SK-N-SH (cell line): ENCODE measurements at regions not wholly inside any gene's neighbourhood (a gene's known extent, or its start where the extent isn't known, plus 50 kb on each side); places are given as distances from the start of the nearest gene placed in this dataset.

Source experiments
- CTCF ChIA-PET: fragments of 300-600, 350-600 bp; formaldehyde crosslinking; extraction: SDS; loops from one replicate; lab custom pipeline; 2021; lab: Yijun Ruan, JAX
- POLR2A ChIA-PET: fragments of 350-600 bp; sonication (Branson Sonifier 250); formaldehyde crosslinking; extraction: SDS; loops from one replicate; lab custom pipeline; 2020; ENCODE audit warnings: antibody characterized with exemption, inconsistent platforms; lab: Yijun Ruan, JAX
- DNase-seq: peaks from one replicate; pipeline ENCODE4 v3.0.0; 2012
- H2AFZ ChIP-seq: fragments of 200-600 bp; sonication (generic); 2 replicates; pipeline ENCODE4 v1.8.1; 2016; ENCODE audit warnings: antibody characterized with exemption, mild to moderate bottlenecking, low read depth
- H3F3A ChIP-seq: fragments of 200-600 bp; sonication (generic); replicated peaks from 2 replicates; pipeline ENCODE3; 2016; ENCODE audit warnings: antibody characterized with exemption, mild to moderate bottlenecking; ENCODE audit not compliant: insufficient read depth
- H3K27ac ChIP-seq, 2 experiments: fragments of 200-500 bp in 1 of 2; fragments of 200-600 bp in 1 of 2; sonication (Bioruptor generic) in 1 of 2; sonication (generic), shearing (Covaris generic) in 1 of 2; 2 replicates each; pipeline versions ENCODE4 v1.5.1 to v1.6.1; 2014 to 2016; ENCODE audit warnings: low read depth in 2 of 2, inconsistent platforms in 1 of 2, low read length in 1 of 2, mild to moderate bottlenecking in 1 of 2, mixed read lengths in 1 of 2
- H3K27me3 ChIP-seq: fragments of 200-600 bp; sonication (generic), shearing (Covaris generic); 2 replicates; pipeline ENCODE4 v1.6.1; 2016; ENCODE audit warnings: mixed run types; ENCODE audit not compliant: insufficient read depth
- H3K36me3 ChIP-seq, 2 experiments: fragments of 200-500 bp in 1 of 2; fragments of 200-600 bp in 1 of 2; sonication (Bioruptor generic) in 1 of 2; sonication (generic) in 1 of 2; replicated peaks in 1 of 2; 2 replicates each; pipeline versions ENCODE3 to v1.5.1; 2014 to 2016; ENCODE audit warnings: low read length in 1 of 2, mild to moderate bottlenecking in 1 of 2; ENCODE audit not compliant: insufficient read depth in 2 of 2, control insufficient read depth in 1 of 2
- H3K4me1 ChIP-seq, 2 experiments: fragments of 200-500 bp in 1 of 2; fragments of 200-600 bp in 1 of 2; sonication (Bioruptor generic) in 1 of 2; sonication (generic), shearing (Covaris generic) in 1 of 2; 2 replicates each; pipeline versions ENCODE4 v1.5.1 to v1.6.1; 2014 to 2016; ENCODE audit warnings: low read depth in 1 of 2, low read length in 1 of 2, mixed run types in 1 of 2; ENCODE audit not compliant: insufficient read depth in 2 of 2, control insufficient read depth in 1 of 2
- H3K4me2 ChIP-seq: fragments of 200-600 bp; sonication (generic), shearing (Covaris generic); 2 replicates; pipeline ENCODE4 v1.6.1; 2017; ENCODE audit warnings: mixed run types
- H3K4me3 ChIP-seq, 2 experiments: fragments of 200-500 bp in 1 of 2; fragments of 200-600 bp in 1 of 2; sonication (Bioruptor generic) in 1 of 2; sonication (generic), shearing (Covaris generic) in 1 of 2; 2 replicates each; pipeline versions ENCODE4 v1.5.1 to v1.8.1; 2014 to 2016; ENCODE audit warnings: low read depth in 2 of 2, inconsistent platforms in 1 of 2, low read length in 1 of 2, mild to moderate bottlenecking in 1 of 2, mixed read lengths in 1 of 2, moderate library complexity in 1 of 2
- H3K79me2 ChIP-seq: fragments of 200-600 bp; sonication (generic); 2 replicates; pipeline ENCODE4 v1.8.1; 2017; ENCODE audit warnings: mild to moderate bottlenecking; ENCODE audit not compliant: insufficient read depth
- H3K9ac ChIP-seq: fragments of 200-600 bp; sonication (generic); 2 replicates; pipeline ENCODE4 v1.6.1; 2017; ENCODE audit warnings: mixed run types
- H3K9me2 ChIP-seq: fragments of 200-600 bp; sonication (generic); 2 replicates; pipeline ENCODE4 v1.6.1; 2017; ENCODE audit warnings: mixed run types
- H3K9me3 ChIP-seq: fragments of 200-600 bp; sonication (generic); 2 replicates; pipeline ENCODE4 v1.6.1; 2017; ENCODE audit warnings: mixed run types, mild to moderate bottlenecking, moderate library complexity
- H4K20me1 ChIP-seq: fragments of 200-600 bp; sonication (generic); 2 replicates; pipeline ENCODE4 v1.6.1; 2017; ENCODE audit warnings: mild to moderate bottlenecking, mixed run types; ENCODE audit not compliant: insufficient read depth
- CHD2 ChIP-seq: fragments of 150-350 bp; IDR thresholded peaks from 2 replicates; pipeline ENCODE4 v1.6.1; 2018; ENCODE audit warnings: low read length; ENCODE audit not compliant: partially characterized antibody
- FOSL2 ChIP-seq: IDR thresholded peaks from 2 replicates; pipeline ENCODE4 v1.4.0; 2012; ENCODE audit warnings: low read depth, mild to moderate bottlenecking, moderate library complexity, borderline replicate concordance
- FOXM1 ChIP-seq: IDR thresholded peaks from 2 replicates; pipeline ENCODE4 v1.4.0; 2012; ENCODE audit warnings: low read depth, mild to moderate bottlenecking
- MXI1 ChIP-seq: IDR thresholded peaks from 2 replicates; pipeline ENCODE4 v1.6.1; 2012; ENCODE audit warnings: mild to moderate bottlenecking, low read depth, low read length, improper control_type of control experiment
- NFIC ChIP-seq: IDR thresholded peaks from 2 replicates; pipeline ENCODE4 v1.4.0; 2012; ENCODE audit warnings: borderline replicate concordance
- PBX3 ChIP-seq: IDR thresholded peaks from 2 replicates; pipeline ENCODE4; 2012
- POLR2AphosphoS5 ChIP-seq: IDR thresholded peaks from 2 replicates; pipeline ENCODE4 v1.6.1; 2012; ENCODE audit warnings: low read depth, low read length
- RXRA ChIP-seq: IDR thresholded peaks from 2 replicates; pipeline ENCODE4 v1.4.0; 2012; ENCODE audit warnings: low read depth, mild to moderate bottlenecking, borderline replicate concordance
- USF2 ChIP-seq: fragments of 150-350 bp; IDR thresholded peaks from 2 replicates; pipeline ENCODE4 v1.6.1; 2017; ENCODE audit warnings: antibody characterized with exemption, low read length, low read depth, borderline replicate concordance
- YY1 ChIP-seq: IDR thresholded peaks from 2 replicates; pipeline ENCODE4 v1.4.0; 2012; ENCODE audit warnings: low read depth, mild to moderate bottlenecking
- ZBTB33 ChIP-seq: IDR thresholded peaks from 2 replicates; pipeline ENCODE4 v1.4.0; 2012; ENCODE audit warnings: low read depth, borderline replicate concordance
- WGBS: methylation state at CpG from one replicate; pipeline ENCODE4 v1.1.6; 2017; ENCODE audit warnings: low lambda C conversion rate; 5-methylcytosine and 5-hydroxymethylcytosine counted together

GRCh38 chr7:136688601-136689000 lies 179.9 kb upstream of the CHRM2 start:
- no peak overlapping the region for H2AFZ ChIP-seq
- 11% methylated on average over 2 of the region's 2 CpGs for WGBS
- CTCF ChIA-PET, result interaction anchor here (0.7 to 4.2 kb wide), 15 partner anchors 9 to 573 kb away, joined by 3 to 24 read pairs (median 3); no protein-coding TSS in a partner anchor

More at GRCh38 chr7:136688601-136689000, 179.9 kb upstream of the CHRM2 start:
- Histone ChIP-seq H3K9me3 (no peaks in the 10 kb centered on the region), H3K27ac (no peak overlapping the region), H3K79me2 (no peaks in the 10 kb centered on the region), H3K27me3 (no peaks in the 10 kb centered on the region), H3K9me2 (no peaks in the 10 kb centered on the region), H3K4me1 (peaks cover 0 to 25% of the 10 kb centered on the region in 2 experiments; a peak in 2 of 4 replicates), H3F3A (no peaks in the 10 kb centered on the region), H4K20me1 (no peaks in the 10 kb centered on the region), H3K9ac (no peak overlapping the region), H3K36me3 (no peaks in the 10 kb centered on the region), H3K4me2 (no peak overlapping the region), H3K4me3 (no peak overlapping the region)
- DNase-seq, result no peak
- TF ChIP-seq USF2 (no peak), POLR2AphosphoS5 (no peak), FOXM1 (no peak), NFIC (no peak), RXRA (no peak), CHD2 (no peak), FOSL2 (no peak), YY1 (no peak), MXI1 (no peak), PBX3 (no peak), ZBTB33 (no peak)
- POLR2A ChIA-PET, result no interaction called here
